K562 (cell line): ENCODE measurements at regions not wholly inside any gene's neighbourhood (a gene's known extent, or its start where the extent isn't known, plus 50 kb on each side); places are given as distances from the start of the nearest gene placed in this dataset.

ENCODE experiments used
- ATAC-seq: fragments of 200-7000 bp; cut with Tn5 transposase; 3 replicates; pipeline ENCODE4 v1.9.1; 2020; ENCODE audit warnings: moderate library complexity
- BruUV-seq: library from RNA; stranded (reverse); fragments of 400-500 nt; replicated peaks from 2 replicates; lab custom pipeline; 2021; lab: Mats Ljungman, UMichigan
- CTCF ChIA-PET: fragments of 300-600 bp; formaldehyde crosslinking; extraction: SDS; loops from one replicate; lab custom pipeline; 2021; ENCODE audit warnings: low intra/inter-chr PET ratio; lab: Yijun Ruan, JAX
- POLR2A ChIA-PET: fragments of 300-600, 350-650 bp; sonication (Branson Sonifier 250); formaldehyde crosslinking; extraction: SDS; loops from one replicate; lab custom pipeline; 2021; ENCODE audit warnings: antibody characterized with exemption, inconsistent platforms; lab: Yijun Ruan, JAX
- DNase-seq, 4 experiments: peaks; one replicate each; pipeline versions ENCODE4 v3.0.0 to v3.0.0-alpha.2; 2011 to 2018; ENCODE audit warnings: low spot score in 3 of 4, mixed read lengths in 3 of 4; ENCODE audit errors: extremely low read depth in 1 of 4
- FAIRE-seq: peaks from 2 replicates; lab custom pipeline; 2011; peaks lifted over from hg19 to GRCh38; lab: Jason Lieb, UNC
- H2AFZ ChIP-seq: 2 replicates; pipeline ENCODE4 v1.6.0; 2011; ENCODE audit warnings: low read depth, low read length, control low read depth, inconsistent platforms
- H3K27ac ChIP-seq: fragments of 200-600 bp; 3 replicates; pipeline ENCODE4 v1.8.0; 2011; ENCODE audit warnings: low read depth, mild to moderate bottlenecking, control low read depth, inconsistent platforms, low read length, moderate library complexity, mixed read lengths; ENCODE audit errors: extremely low read depth
- H3K27me3 ChIP-seq, 2 experiments: fragments of 300-600 bp in 1 of 2; 2 replicates in 1 of 2; 3 replicates in 1 of 2; pipeline versions ENCODE4 v1.6.0 to v1.8.0; 2011; ENCODE audit warnings: inconsistent platforms in 2 of 2, low read length in 2 of 2, mild to moderate bottlenecking in 1 of 2, mixed read lengths in 1 of 2, moderate library complexity in 1 of 2; ENCODE audit not compliant: control insufficient read depth in 2 of 2, insufficient read depth in 2 of 2
- H3K36me3 ChIP-seq: fragments of 300-600 bp; 3 replicates; pipeline ENCODE4 v1.8.0; 2011; ENCODE audit warnings: mild to moderate bottlenecking, low read length, inconsistent platforms; ENCODE audit not compliant: control insufficient read depth, insufficient read depth
- H3K4me1 ChIP-seq, 2 experiments: fragments of 200-600 bp in 1 of 2; replicated peaks in 1 of 2; 2 replicates in 1 of 2; 3 replicates in 1 of 2; pipeline versions ENCODE4 v1.5.1 to v1.8.0; 2011; ENCODE audit warnings: inconsistent platforms in 2 of 2, low read length in 2 of 2, mild to moderate bottlenecking in 1 of 2, mixed read lengths in 1 of 2, moderate library complexity in 1 of 2; ENCODE audit not compliant: control insufficient read depth in 2 of 2, insufficient read depth in 2 of 2
- H3K4me2 ChIP-seq: 2 replicates; pipeline ENCODE4 v1.6.1; 2011; ENCODE audit warnings: low read length, control low read depth, inconsistent platforms, mixed read lengths; ENCODE audit not compliant: insufficient read depth
- H3K4me3 ChIP-seq: fragments of 200-600 bp; sonication (generic), shearing (Covaris generic); 2 replicates; pipeline ENCODE4 v1.5.1; 2016; ENCODE audit warnings: control low read depth, inconsistent platforms
- H3K79me2 ChIP-seq: fragments of 200-600 bp; 3 replicates; pipeline ENCODE4 v1.8.0; 2011; ENCODE audit warnings: low read length, inconsistent platforms; ENCODE audit not compliant: control insufficient read depth, insufficient read depth
- H3K9ac ChIP-seq, 2 experiments: 2 replicates each; pipeline versions ENCODE4 v1.6.0 to v1.6.1; 2011; ENCODE audit warnings: low read depth in 2 of 2, low read length in 2 of 2, control low read depth in 1 of 2, inconsistent platforms in 1 of 2, mild to moderate bottlenecking in 1 of 2, mixed read lengths in 1 of 2; ENCODE audit not compliant: insufficient read depth in 1 of 2
- H3K9me1 ChIP-seq: one replicate; pipeline ENCODE4 v1.6.0; 2011; ENCODE audit warnings: inconsistent platforms, mild to moderate bottlenecking, low read length, moderate library complexity; ENCODE audit not compliant: control insufficient read depth, insufficient read depth
- H3K9me3 ChIP-seq: replicated peaks from 2 replicates; pipeline ENCODE4 v1.5.1; 2011; ENCODE audit warnings: low read depth, low read length, inconsistent platforms; ENCODE audit not compliant: control insufficient read depth, insufficient read depth
- H4K20me1 ChIP-seq: replicated peaks from 2 replicates; pipeline ENCODE4 v1.6.1; 2011; ENCODE audit warnings: low read length, inconsistent platforms, mixed read lengths; ENCODE audit not compliant: control insufficient read depth, insufficient read depth
- ATF7 ChIP-seq: fragments of 450-650 bp; IDR thresholded peaks from 2 replicates; pipeline ENCODE4 v1.7.1; 2014; ENCODE audit warnings: mild to moderate bottlenecking, moderate library complexity
- C11orf30 ChIP-seq: fragments of 450-650 bp; IDR thresholded peaks from 2 replicates; pipeline ENCODE4 v1.6.1; 2016; ENCODE audit warnings: low read depth, mild to moderate bottlenecking
- CEBPG ChIP-seq, 3 experiments: fragments of 200-800 bp in 1 of 3; sonication (Bioruptor generic) in 1 of 3; sonication (generic) in 1 of 3; formaldehyde crosslinking in 1 of 3; IDR thresholded peaks in 2 of 3; conservative IDR thresholded peaks in 1 of 3; 2 replicates each; pipeline versions ENCODE4 v1.6.1 to v1.8.0; 2016 to 2022; ENCODE audit warnings: missing compliant biosample characterization in 2 of 3, missing genetic modification characterization in 2 of 3, mild to moderate bottlenecking in 1 of 3, missing genetic modification reagents in 1 of 3
- FOSL1 ChIP-seq: fragments of 200-800 bp; sonication (Bioruptor generic); conservative IDR thresholded peaks from 2 replicates; pipeline ENCODE4 v1.6.1; 2016; ENCODE audit warnings: missing genetic modification characterization, missing compliant biosample characterization
- MTA3 ChIP-seq: fragments of 450-650 bp; formaldehyde crosslinking; IDR thresholded peaks from 2 replicates; pipeline ENCODE4 v1.6.1; 2017; ENCODE audit warnings: mild to moderate bottlenecking, borderline replicate concordance
- RBM39 ChIP-seq: fragments of 200-400 bp; formaldehyde crosslinking; optimal IDR thresholded peaks from 2 replicates; pipeline ENCODE3; 2018; ENCODE audit warnings: low read depth, low read length
- ZNF76 ChIP-seq: fragments of 250-450 bp; sonication (Bioruptor Pico); IDR thresholded peaks from 2 replicates; pipeline ENCODE4 v1.4.0; 2020; ENCODE audit warnings: mild to moderate bottlenecking, moderate library complexity, borderline replicate concordance
- WGBS: fragments of 100-300 bp; shearing (Covaris generic); methylation state at CpG from one replicate; pipeline ENCODE4 v1.1.6; 2016; ENCODE audit warnings: low coverage, mixed read lengths; ENCODE audit not compliant: insufficient coverage; ENCODE audit errors: missing lambda C conversion rate; 5-methylcytosine and 5-hydroxymethylcytosine counted together
- in situ Hi-C: fragments of 300-500 bp; cut with MboI; formaldehyde crosslinking; loops from 4 replicates; pipeline ENCODE4 v1.15.0; 2018; ENCODE audit warnings: inconsistent platforms, mixed read lengths
- intact Hi-C: fragments of 100-400 bp; cut with micrococcal nuclease; formaldehyde crosslinking; loops from 2 replicates; pipeline ENCODE4 v1.14.2; 2022
- TF ChIP-seq, protein P1 (sequence below): fragments of 250-450 bp; sonication (Bioruptor Pico); IDR thresholded peaks from 2 replicates; pipeline ENCODE4 v1.5.0; 2021; ENCODE audit warnings: mild to moderate bottlenecking, moderate library complexity
- TF ChIP-seq, protein P2 (sequence below): fragments of 450-650 bp; IDR thresholded peaks from 2 replicates; pipeline ENCODE4 v1.6.1; 2014; ENCODE audit warnings: low read depth, mild to moderate bottlenecking, moderate library complexity, borderline replicate concordance
- TF ChIP-seq, protein P3 (sequence below): fragments of 250-450 bp; sonication (Bioruptor Pico); IDR thresholded peaks from 2 replicates; pipeline ENCODE4 v1.4.0; 2020

DNA sequence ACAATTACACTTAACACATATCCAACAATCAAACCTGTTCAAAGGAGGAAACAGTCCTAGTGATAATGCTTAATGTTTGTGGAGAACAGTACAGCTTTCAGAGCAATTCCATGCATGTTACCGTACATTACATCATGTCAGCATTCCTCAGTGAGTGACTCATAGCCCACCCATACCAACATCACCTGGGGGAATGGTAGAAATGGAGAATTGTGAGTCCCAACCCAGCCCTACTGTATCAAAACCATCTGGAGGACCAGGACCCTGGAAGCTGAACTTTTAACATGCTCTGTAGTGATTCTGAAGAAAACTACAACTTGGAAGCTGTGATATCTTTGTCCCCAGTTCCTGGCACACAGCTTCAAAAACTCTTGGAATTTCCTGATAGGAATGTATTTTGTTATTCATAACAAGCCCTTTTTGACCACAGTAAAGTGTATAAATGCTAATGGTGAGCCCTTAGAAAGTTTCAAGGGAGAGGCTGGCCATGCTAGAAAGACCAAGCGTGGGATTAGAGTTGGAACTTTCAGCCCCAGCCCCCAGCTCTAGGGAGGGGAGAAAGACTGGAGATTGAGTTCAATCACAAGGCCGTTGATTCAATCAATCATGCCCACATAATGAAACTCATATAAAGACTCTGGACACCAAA lies 301.1 kb downstream of the BUD13 start:
- Histone ChIP-seq H3K27me3 (peaks cover 0 to 6% of the 10 kb centered on the region in 2 experiments; a peak in 1 of 5 replicates), H2AFZ (no peak overlapping the region), H4K20me1 (no peaks in the 10 kb centered on the region), H3K36me3 (no peaks in the 10 kb centered on the region), H3K9me1 (no peaks in the 10 kb centered on the region), H3K4me1 (no peaks in the 10 kb centered on the region), H3K27ac (no peak overlapping the region), H3K9me3 (no peaks in the 10 kb centered on the region), H3K4me3 (no peak overlapping the region), H3K79me2 (no peaks in the 10 kb centered on the region), H3K4me2 (no peak overlapping the region), H3K9ac (no peak overlapping the region)
- DNase-seq (no peak), ATAC-seq (no peak; the same call in 2 of the 3 replicates), FAIRE-seq (no peak)
- WGBS, result 4% methylated on average over 3 of the region's 3 CpGs
- intact Hi-C loops (no loop called here), in situ Hi-C loops (no loop called here)
- ChIA-PET POLR2A (interaction anchor here (1.1 to 2.5 kb wide), 2 partner anchors 11 to 21 kb away, joined by 6 read pairs; no protein-coding TSS in a partner anchor), CTCF (no interaction called here)
- no TSS peak for BruUV-seq
- TF ChIP-seq, protein P1, sequence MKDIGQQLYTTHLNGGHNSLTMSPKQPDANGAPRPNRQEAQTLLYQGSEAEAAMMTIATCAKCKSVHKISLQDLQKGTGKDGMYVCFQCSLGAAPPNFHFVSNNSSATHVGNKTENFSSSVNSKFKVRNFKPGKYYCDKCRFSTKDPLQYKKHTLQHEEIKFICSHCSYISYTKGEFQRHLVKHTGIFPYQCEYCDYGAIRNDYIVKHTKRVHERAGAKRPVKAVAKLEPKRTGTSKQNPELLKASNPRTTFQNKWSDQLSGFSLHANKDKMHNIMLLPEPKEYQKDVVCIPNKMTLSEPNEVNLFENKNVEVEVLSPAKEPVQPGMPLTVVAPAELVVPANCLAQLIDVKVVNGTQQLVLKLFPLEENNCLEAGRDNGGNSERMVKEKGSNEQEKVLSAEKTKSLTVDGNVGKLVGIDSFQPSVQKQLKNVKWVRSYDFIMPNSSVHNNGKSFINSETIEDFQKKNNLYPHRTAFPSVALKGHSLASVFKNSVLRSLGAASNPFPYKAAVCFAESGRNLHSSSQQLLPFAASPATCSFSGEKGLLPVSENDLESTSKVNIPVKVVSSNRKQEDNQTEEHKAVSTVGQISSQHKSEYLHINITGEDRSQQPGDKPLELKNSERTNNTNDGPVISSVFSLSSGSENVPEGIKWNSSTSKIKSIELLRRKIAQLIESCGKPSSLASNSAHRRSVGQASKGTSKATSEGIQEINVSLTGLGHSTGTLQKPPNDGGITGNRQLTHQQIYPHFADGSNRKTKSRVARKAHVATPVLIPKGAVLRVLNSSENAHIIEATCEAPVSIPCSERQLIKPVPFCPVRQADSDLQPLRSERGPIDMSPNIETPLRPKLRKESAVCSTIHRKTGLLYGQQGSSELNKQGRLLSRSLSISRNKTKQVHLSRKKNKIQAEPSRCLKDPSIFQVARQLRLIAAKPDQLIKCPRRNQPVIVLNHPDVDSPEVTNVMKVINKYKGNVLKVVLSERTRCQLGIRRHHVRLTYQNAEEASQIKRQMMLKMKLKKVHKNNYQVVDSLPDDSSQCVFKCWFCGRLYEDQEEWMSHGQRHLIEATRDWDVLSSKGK (CRISPR knock-in tag), result no peak
- TF ChIP-seq, protein P2, sequence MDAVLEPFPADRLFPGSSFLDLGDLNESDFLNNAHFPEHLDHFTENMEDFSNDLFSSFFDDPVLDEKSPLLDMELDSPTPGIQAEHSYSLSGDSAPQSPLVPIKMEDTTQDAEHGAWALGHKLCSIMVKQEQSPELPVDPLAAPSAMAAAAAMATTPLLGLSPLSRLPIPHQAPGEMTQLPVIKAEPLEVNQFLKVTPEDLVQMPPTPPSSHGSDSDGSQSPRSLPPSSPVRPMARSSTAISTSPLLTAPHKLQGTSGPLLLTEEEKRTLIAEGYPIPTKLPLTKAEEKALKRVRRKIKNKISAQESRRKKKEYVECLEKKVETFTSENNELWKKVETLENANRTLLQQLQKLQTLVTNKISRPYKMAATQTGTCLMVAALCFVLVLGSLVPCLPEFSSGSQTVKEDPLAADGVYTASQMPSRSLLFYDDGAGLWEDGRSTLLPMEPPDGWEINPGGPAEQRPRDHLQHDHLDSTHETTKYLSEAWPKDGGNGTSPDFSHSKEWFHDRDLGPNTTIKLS, result no peak
- TF ChIP-seq, protein P3, sequence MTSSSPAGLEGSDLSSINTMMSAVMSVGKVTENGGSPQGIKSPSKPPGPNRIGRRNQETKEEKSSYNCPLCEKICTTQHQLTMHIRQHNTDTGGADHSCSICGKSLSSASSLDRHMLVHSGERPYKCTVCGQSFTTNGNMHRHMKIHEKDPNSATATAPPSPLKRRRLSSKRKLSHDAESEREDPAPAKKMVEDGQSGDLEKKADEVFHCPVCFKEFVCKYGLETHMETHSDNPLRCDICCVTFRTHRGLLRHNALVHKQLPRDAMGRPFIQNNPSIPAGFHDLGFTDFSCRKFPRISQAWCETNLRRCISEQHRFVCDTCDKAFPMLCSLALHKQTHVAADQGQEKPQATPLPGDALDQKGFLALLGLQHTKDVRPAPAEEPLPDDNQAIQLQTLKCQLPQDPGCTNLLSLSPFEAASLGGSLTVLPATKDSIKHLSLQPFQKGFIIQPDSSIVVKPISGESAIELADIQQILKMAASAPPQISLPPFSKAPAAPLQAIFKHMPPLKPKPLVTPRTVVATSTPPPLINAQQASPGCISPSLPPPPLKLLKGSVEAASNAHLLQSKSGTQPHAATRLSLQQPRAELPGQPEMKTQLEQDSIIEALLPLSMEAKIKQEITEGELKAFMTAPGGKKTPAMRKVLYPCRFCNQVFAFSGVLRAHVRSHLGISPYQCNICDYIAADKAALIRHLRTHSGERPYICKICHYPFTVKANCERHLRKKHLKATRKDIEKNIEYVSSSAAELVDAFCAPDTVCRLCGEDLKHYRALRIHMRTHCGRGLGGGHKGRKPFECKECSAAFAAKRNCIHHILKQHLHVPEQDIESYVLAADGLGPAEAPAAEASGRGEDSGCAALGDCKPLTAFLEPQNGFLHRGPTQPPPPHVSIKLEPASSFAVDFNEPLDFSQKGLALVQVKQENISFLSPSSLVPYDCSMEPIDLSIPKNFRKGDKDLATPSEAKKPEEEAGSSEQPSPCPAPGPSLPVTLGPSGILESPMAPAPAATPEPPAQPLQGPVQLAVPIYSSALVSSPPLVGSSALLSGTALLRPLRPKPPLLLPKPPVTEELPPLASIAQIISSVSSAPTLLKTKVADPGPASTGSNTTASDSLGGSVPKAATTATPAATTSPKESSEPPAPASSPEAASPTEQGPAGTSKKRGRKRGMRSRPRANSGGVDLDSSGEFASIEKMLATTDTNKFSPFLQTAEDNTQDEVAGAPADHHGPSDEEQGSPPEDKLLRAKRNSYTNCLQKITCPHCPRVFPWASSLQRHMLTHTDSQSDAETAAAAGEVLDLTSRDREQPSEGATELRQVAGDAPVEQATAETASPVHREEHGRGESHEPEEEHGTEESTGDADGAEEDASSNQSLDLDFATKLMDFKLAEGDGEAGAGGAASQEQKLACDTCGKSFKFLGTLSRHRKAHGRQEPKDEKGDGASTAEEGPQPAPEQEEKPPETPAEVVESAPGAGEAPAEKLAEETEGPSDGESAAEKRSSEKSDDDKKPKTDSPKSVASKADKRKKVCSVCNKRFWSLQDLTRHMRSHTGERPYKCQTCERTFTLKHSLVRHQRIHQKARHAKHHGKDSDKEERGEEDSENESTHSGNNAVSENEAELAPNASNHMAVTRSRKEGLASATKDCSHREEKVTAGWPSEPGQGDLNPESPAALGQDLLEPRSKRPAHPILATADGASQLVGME (CRISPR knock-in tag), result no peak
- TF ChIP-seq MTA3 (no peak), FOSL1 (tag) (peak; percentile 72), RBM39 (no peak), CEBPG (CRISPR knock-in tag; IDR thresholded peaks at IDR 0.05) (no peak), CEBPG (tag; conservative IDR thresholded peaks at IDR 0.05 in 1 of 2, IDR thresholded peaks at IDR 0.05 in 1 of 2) (peak in 1 of 2 experiments; percentile 76; a peak in 2 of 4 replicates), C11orf30 (peak; percentile 22; the same call in 1 of the 2 replicates), ATF7 (peak; percentile 38; the same call in 1 of the 2 replicates), ZNF76 (CRISPR knock-in tag) (no peak)
